Cardiac fibroblast (primary cell): ENCODE measurements at regions not wholly inside any gene's neighbourhood (a gene's known extent, or its start where the extent isn't known, plus 50 kb on each side); places are given as distances from the start of the nearest gene placed in this dataset.

Experiments
- DNase-seq, 2 donors: peaks; one replicate each; pipeline versions ENCODE4 v3.0.0 to v3.0.0-alpha.2; 2010; ENCODE audit warnings: low read depth in 2 of 2
- H3K4me3 ChIP-seq, 2 donors: replicated peaks in 1 of 2; 1 replicate in 1 of 2; 2 replicates in 1 of 2; pipeline ENCODE4 v1.5.1; 2011; ENCODE audit warnings: low read depth in 2 of 2, low read length in 2 of 2, mild to moderate bottlenecking in 2 of 2, moderate library complexity in 1 of 2
- CTCF ChIP-seq: IDR thresholded peaks from one replicate; pipeline ENCODE4 v1.5.1; 2011; ENCODE audit warnings: low read depth, mild to moderate bottlenecking, low read length, inconsistent platforms

- DNase-seq: no peak
- H3K4me3 ChIP-seq: no peak overlapping the region
- no peak for TF ChIP-seq CTCF
Observed at GRCh38 chr4:122009524-122009923, 57.7 kb upstream of the TRPC3 start.

GRCh38 chr4:122007016-122007415, 55.2 kb upstream of the TRPC3 start:
- no peak for DNase-seq
- no peak overlapping the region for H3K4me3 ChIP-seq
- TF ChIP-seq CTCF: no peak

DNA sequence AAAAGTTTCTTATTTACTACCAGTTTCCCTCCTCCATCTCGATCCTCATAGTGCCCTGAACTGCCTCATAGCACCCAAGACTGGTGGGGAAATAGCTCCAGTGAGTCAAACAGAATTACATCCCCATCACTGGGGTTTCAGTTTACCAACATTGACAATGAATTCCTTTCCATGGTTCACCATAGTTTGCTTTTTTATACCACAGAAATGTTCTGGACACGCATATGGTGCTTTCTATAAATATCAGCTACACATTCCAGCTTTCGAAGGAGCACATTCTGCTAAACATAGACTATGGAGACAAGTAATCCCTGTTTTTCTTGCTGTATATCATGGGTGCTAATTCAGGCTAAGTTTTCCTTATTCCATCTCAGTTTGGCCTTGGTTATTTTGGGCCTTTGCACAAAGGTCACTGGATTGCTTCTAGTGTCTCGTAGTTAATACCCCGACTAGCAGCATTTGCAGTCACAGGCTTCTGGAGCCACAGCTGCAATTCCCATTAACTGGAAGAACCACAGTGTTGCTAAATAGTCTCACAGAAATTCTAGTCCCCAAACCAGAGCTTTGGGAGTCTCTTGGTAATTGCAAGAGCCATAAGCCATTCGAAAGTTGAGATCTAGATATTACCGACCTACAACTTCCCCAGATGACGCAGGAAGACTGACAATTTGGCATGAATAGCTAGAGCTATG, 53.4 kb upstream of the TRPC3 start:
- no peak for TF ChIP-seq CTCF
- DNase-seq: peak in 1 of 2 donors; percentile 40
- H3K4me3 ChIP-seq: no peak overlapping the region

GRCh38 chr4:122003335-122003734, 51.5 kb upstream of the TRPC3 start:
- peak; percentile 17 to 46 for DNase-seq
- H3K4me3 ChIP-seq: no peak overlapping the region
- peak; percentile 48 for TF ChIP-seq CTCF
